H9 (cell line): ENCODE measurements at regions not wholly inside any gene's neighbourhood (a gene's known extent, or its start where the extent isn't known, plus 50 kb on each side); places are given as distances from the start of the nearest gene placed in this dataset.

Source experiments
- DNase-seq: peaks from one replicate; pipeline ENCODE4 v3.0.0-alpha.2; 2017
- H2AFZ ChIP-seq: one replicate; pipeline ENCODE4 v1.6.1; 2013; ENCODE audit warnings: mild to moderate bottlenecking, low read length, control low read depth, moderate library complexity
- H2AK5ac ChIP-seq: 2 replicates; pipeline ENCODE4 v1.6.1; 2013; ENCODE audit warnings: low read length, control low read depth, mixed read lengths; ENCODE audit not compliant: insufficient read length
- H2BK120ac ChIP-seq: one replicate; pipeline ENCODE4 v1.6.1; 2013; ENCODE audit warnings: low read depth, mild to moderate bottlenecking, low read length, control low read depth, inconsistent platforms; ENCODE audit not compliant: poor library complexity, severe bottlenecking
- H2BK12ac ChIP-seq: 2 replicates; pipeline ENCODE4 v1.6.1; 2013; ENCODE audit warnings: low read length, control low read depth, mixed read lengths, low read depth; ENCODE audit not compliant: insufficient read length
- H2BK15ac ChIP-seq: 2 replicates; pipeline ENCODE4 v1.6.1; 2013; ENCODE audit warnings: low read depth, low read length, control low read depth
- H2BK20ac ChIP-seq: one replicate; pipeline ENCODE4 v1.6.1; 2013; ENCODE audit warnings: low read depth, mild to moderate bottlenecking, low read length, control low read depth, inconsistent platforms; ENCODE audit not compliant: poor library complexity, severe bottlenecking
- H2BK5ac ChIP-seq: 2 replicates; pipeline ENCODE4 v1.6.1; 2013; ENCODE audit warnings: low read length, control low read depth, mixed read lengths; ENCODE audit not compliant: insufficient read length
- H3K14ac ChIP-seq: 2 replicates; pipeline ENCODE4 v1.6.1; 2013; ENCODE audit warnings: low read length, control low read depth; ENCODE audit not compliant: insufficient read depth
- H3K18ac ChIP-seq: 2 replicates; pipeline ENCODE4 v1.6.1; 2013; ENCODE audit warnings: low read depth, mild to moderate bottlenecking, mixed read lengths, low read length, control low read depth; ENCODE audit not compliant: insufficient read length
- H3K23ac ChIP-seq: 2 replicates; pipeline ENCODE4 v1.6.1; 2013; ENCODE audit warnings: low read length, control low read depth, mixed read lengths, low read depth; ENCODE audit not compliant: insufficient read length
- H3K23me2 ChIP-seq: 2 replicates; pipeline ENCODE4 v1.6.1; 2013; ENCODE audit warnings: low read depth, mild to moderate bottlenecking, mixed read lengths, low read length, control low read depth; ENCODE audit not compliant: insufficient read length, poor library complexity, severe bottlenecking
- H3K27ac ChIP-seq: 2 replicates; pipeline ENCODE4 v1.5.1; 2013; ENCODE audit warnings: low read length, control low read depth, mixed read lengths, low read depth; ENCODE audit not compliant: insufficient read length
- H3K27me3 ChIP-seq: 2 replicates; pipeline ENCODE4 v1.6.1; 2013; ENCODE audit warnings: low read length, control low read depth, inconsistent platforms; ENCODE audit not compliant: insufficient read depth
- H3K4ac ChIP-seq: 2 replicates; pipeline ENCODE4 v1.6.1; 2013; ENCODE audit warnings: low read depth, mild to moderate bottlenecking, control low read depth, inconsistent platforms, low read length, moderate library complexity
- H3K4me1 ChIP-seq: 2 replicates; pipeline ENCODE4 v1.6.1; 2013; ENCODE audit warnings: low read length, control low read depth, inconsistent platforms; ENCODE audit not compliant: insufficient read depth
- H3K4me2 ChIP-seq: 2 replicates; pipeline ENCODE4 v1.6.1; 2013; ENCODE audit warnings: low read length, control low read depth, mixed read lengths; ENCODE audit not compliant: insufficient read length, insufficient read depth
- H3K56ac ChIP-seq: 2 replicates; pipeline ENCODE4 v1.6.1; 2013; ENCODE audit warnings: low read depth, mild to moderate bottlenecking, mixed read lengths, low read length, control low read depth; ENCODE audit not compliant: insufficient read length
- H3K79me1 ChIP-seq: 2 replicates; pipeline ENCODE4 v1.6.1; 2013; ENCODE audit warnings: low read depth, mild to moderate bottlenecking, moderate library complexity, low read length, control low read depth, inconsistent platforms; ENCODE audit not compliant: insufficient read depth, poor library complexity, severe bottlenecking
- H3K79me2 ChIP-seq: 2 replicates; pipeline ENCODE4 v1.6.1; 2013; ENCODE audit warnings: low read length, control low read depth, inconsistent platforms; ENCODE audit not compliant: insufficient read depth
- H3K9ac ChIP-seq: 2 replicates; pipeline ENCODE4 v1.6.1; 2013; ENCODE audit warnings: low read length, control low read depth, mixed read lengths; ENCODE audit not compliant: insufficient read length; ENCODE audit errors: extremely low read depth
- H3K9me3 ChIP-seq: one replicate; pipeline ENCODE4 v1.6.1; 2013; ENCODE audit warnings: low read depth, low read length, inconsistent platforms; ENCODE audit not compliant: control insufficient read depth
- H3T11ph ChIP-seq: one replicate; pipeline ENCODE4 v1.6.1; 2013; ENCODE audit warnings: mild to moderate bottlenecking, low read length, control low read depth, inconsistent platforms
- H4K20me1 ChIP-seq: one replicate; pipeline ENCODE4 v1.6.1; 2013; ENCODE audit not compliant: control insufficient read depth, insufficient read length, insufficient read depth
- H4K5ac ChIP-seq: 2 replicates; pipeline ENCODE4 v1.6.1; 2013; ENCODE audit warnings: low read depth, mild to moderate bottlenecking, mixed read lengths, low read length, control low read depth; ENCODE audit not compliant: insufficient read length
- H4K8ac ChIP-seq: replicated peaks from 2 replicates; pipeline ENCODE4 v1.6.1; 2013; ENCODE audit warnings: low read length, control low read depth, mixed read lengths, low read depth; ENCODE audit not compliant: insufficient read length
- H4K91ac ChIP-seq: 2 replicates; pipeline ENCODE4 v1.6.1; 2013; ENCODE audit warnings: low read depth, mild to moderate bottlenecking, moderate library complexity, mixed read lengths, low read length, control low read depth; ENCODE audit not compliant: insufficient read length
- H3K27ac Mint-ChIP-seq, 3 experiments: 2 replicates in 2 of 3; 3 replicates in 1 of 3; pipeline ENCODE4 v1.8.0; 2020 to 2021; ENCODE audit warnings: mixed read lengths in 3 of 3, mild to moderate bottlenecking in 1 of 3, moderate library complexity in 1 of 3
- H3K27me3 Mint-ChIP-seq: 2 replicates; pipeline ENCODE4 v1.8.0; 2021; ENCODE audit warnings: low read depth, mild to moderate bottlenecking, moderate library complexity, mixed read lengths
- H3K36me3 Mint-ChIP-seq, 3 experiments: 2 replicates in 2 of 3; 3 replicates in 1 of 3; pipeline ENCODE4 v1.8.0; 2020 to 2021; ENCODE audit warnings: low read depth in 3 of 3, mixed read lengths in 3 of 3; ENCODE audit not compliant: insufficient read depth in 1 of 3
- H3K4me1 Mint-ChIP-seq, 2 experiments: 2 replicates each; pipeline ENCODE4 v1.8.0; 2020; ENCODE audit warnings: mixed read lengths in 2 of 2
- H3K4me3 Mint-ChIP-seq, 2 experiments: 2 replicates in 1 of 2; 3 replicates in 1 of 2; pipeline ENCODE4 v1.8.0; 2020 to 2021; ENCODE audit warnings: mild to moderate bottlenecking in 2 of 2, mixed read lengths in 2 of 2, moderate library complexity in 1 of 2
- H3K9me3 Mint-ChIP-seq, 2 experiments: 2 replicates in 1 of 2; 3 replicates in 1 of 2; pipeline ENCODE4 v1.8.0; 2020; ENCODE audit warnings: mild to moderate bottlenecking in 2 of 2, mixed read lengths in 2 of 2, moderate library complexity in 1 of 2
- CTCF ChIP-seq: fragments of 200-600 bp; sonication (generic); conservative IDR thresholded peaks from 3 replicates; pipeline ENCODE4 v1.8.0; 2021; ENCODE audit warnings: antibody characterized with exemption, mild to moderate bottlenecking
- WGBS: extraction: QIAGEN DNeasy Blood & Tissue Kit; methylation state at CpG from one replicate; pipeline ENCODE4 v1.1.7; 2013; ENCODE audit warnings: missing lambda C conversion rate, low lambda C conversion rate, mixed read lengths; ENCODE audit not compliant: insufficient read length; ENCODE audit errors: extremely low coverage; 5-methylcytosine and 5-hydroxymethylcytosine counted together

GRCh38 chr11:2077061-2077802 is 62.0 kb downstream of the IGF2 start:
- no peaks in the 10 kb centered on the region for H4K20me1 ChIP-seq
- no peaks in the 10 kb centered on the region for H3K79me2 ChIP-seq
- peaks cover 3 to 4% of the 10 kb centered on the region in 2 experiments for H3K4me1 Mint-ChIP-seq
- H2BK12ac ChIP-seq = no peak overlapping the region
- no peak overlapping the region for H2BK20ac ChIP-seq
- no peaks in the 10 kb centered on the region; a peak in 2 of 7 replicates for H3K36me3 Mint-ChIP-seq
- H2BK120ac ChIP-seq = no peak overlapping the region
- H3K27ac Mint-ChIP-seq = no peak overlapping the region
- no peak overlapping the region for H4K91ac ChIP-seq
- H3K9me3 ChIP-seq = no peaks in the 10 kb centered on the region
- no peak overlapping the region for H3K4ac ChIP-seq
- no peak overlapping the region for H4K8ac ChIP-seq
- DNase-seq = no peak
- H3T11ph ChIP-seq = no peak overlapping the region
- H3K14ac ChIP-seq = no peak overlapping the region
- no peak overlapping the region for H3K23ac ChIP-seq
- H3K56ac ChIP-seq = no peak overlapping the region
- H3K4me2 ChIP-seq = no peak overlapping the region
- peaks cover 33% of the 10 kb centered on the region for H3K27me3 Mint-ChIP-seq
- H3K23me2 ChIP-seq = no peaks in the 10 kb centered on the region
- no peak overlapping the region for H3K9ac ChIP-seq
- no peaks in the 10 kb centered on the region; a peak in 2 of 5 replicates for H3K9me3 Mint-ChIP-seq
- WGBS = no CpG with 5 or more reads among the region's 6 CpGs
- no peak overlapping the region for H2AK5ac ChIP-seq
- no peaks in the 10 kb centered on the region for H3K4me1 ChIP-seq
- H2AFZ ChIP-seq = no peak overlapping the region
- H2BK15ac ChIP-seq = no peak overlapping the region
- TF ChIP-seq CTCF = no peak
- no peaks in the 10 kb centered on the region for H3K79me1 ChIP-seq
- no peak overlapping the region for H3K4me3 Mint-ChIP-seq
- H2BK5ac ChIP-seq = no peak overlapping the region
- no peak overlapping the region for H3K27ac ChIP-seq
- no peaks in the 10 kb centered on the region; the same call in 1 of the 2 replicates for H3K27me3 ChIP-seq
- no peak overlapping the region for H3K18ac ChIP-seq
- H4K5ac ChIP-seq = no peak overlapping the region
